ENCODE measurements at regions not wholly inside any gene's neighbourhood (a gene's known extent, or its start where the extent isn't known, plus 50 kb on each side); places are given as distances from the start of the nearest gene placed in this dataset.
"Not testable (repeated sequence)": the region's sequence is repeated elsewhere in the genome, so short reads cannot be mapped to it uniquely, and the experiment has no call there.

- DNase-seq (ENCODE audit: low read depth), result no peak
Observed at GRCh38 chr7:34332006-34332405, 326.0 kb upstream of the NPSR1 start.

- no peak for DNase-seq (ENCODE audit: low read depth)
Observed at GRCh38 chr7:34333184-34333583, 324.8 kb upstream of the NPSR1 start.

GRCh38 chr7:34333925-34334324 is 324.1 kb upstream of the NPSR1 start:
- DNase-seq (ENCODE audit: low read depth), result no peak

- DNase-seq (ENCODE audit: low read depth), result no peak
Observed at GRCh38 chr7:34337163-34337562, 320.9 kb upstream of the NPSR1 start.

- DNase-seq (ENCODE audit: low read depth), result no peak
Observed at GRCh38 chr7:34338961-34339526, 319.0 kb upstream of the NPSR1 start.

GRCh38 chr7:34341326-34341725 is 316.7 kb upstream of the NPSR1 start:
- no peak for DNase-seq (ENCODE audit: low read depth)

- DNase-seq (ENCODE audit: low read depth), result no peak
Observed at GRCh38 chr7:34342387-34342786, 315.6 kb upstream of the NPSR1 start.

GRCh38 chr7:34343667-34344066 is 314.4 kb upstream of the NPSR1 start:
- DNase-seq (ENCODE audit: low read depth), result no peak

- no peak for DNase-seq (ENCODE audit: low read depth)
Observed at GRCh38 chr7:34354011-34354410, 304.0 kb upstream of the NPSR1 start.

- DNase-seq (ENCODE audit: low read depth), result no peak
Observed at GRCh38 chr7:34354899-34355298, 303.1 kb upstream of the NPSR1 start.

GRCh38 chr7:34357068-34357467 is 300.9 kb upstream of the NPSR1 start:
- no peak for DNase-seq (ENCODE audit: low read depth)

- DNase-seq (ENCODE audit: low read depth), result no peak
Observed at GRCh38 chr7:34357946-34358345, 300.1 kb upstream of the NPSR1 start.

- not testable (repeated sequence) for DNase-seq (ENCODE audit: low read depth)
Observed at GRCh38 chr7:34358578-34358977, 299.4 kb upstream of the NPSR1 start.

GRCh38 chr7:34361663-34362250 is 296.3 kb upstream of the NPSR1 start:
- DNase-seq (ENCODE audit: low read depth), result no peak

- no peak for DNase-seq (ENCODE audit: low read depth)
Observed at GRCh38 chr7:34362621-34363020, 295.4 kb upstream of the NPSR1 start.

GRCh38 chr7:34364130-34364529 is 293.9 kb upstream of the NPSR1 start:
- DNase-seq (ENCODE audit: low read depth), result no peak

GRCh38 chr7:34365011-34365410 is 293.0 kb upstream of the NPSR1 start:
- DNase-seq (ENCODE audit: low read depth), result no peak

GRCh38 chr7:34365611-34366010 is 292.4 kb upstream of the NPSR1 start:
- DNase-seq (ENCODE audit: low read depth), result no peak

GRCh38 chr7:34371922-34372321 is 286.1 kb upstream of the NPSR1 start:
- DNase-seq (ENCODE audit: low read depth), result no peak

GRCh38 chr7:34373940-34374339 is 284.1 kb upstream of the NPSR1 start:
- no peak for DNase-seq (ENCODE audit: low read depth)

GRCh38 chr7:34382166-34382893 is 275.7 kb upstream of the NPSR1 start:
- DNase-seq (ENCODE audit: low read depth), result no peak

- no peak for DNase-seq (ENCODE audit: low read depth)
Observed at GRCh38 chr7:34385384-34385783, 272.6 kb upstream of the NPSR1 start.

GRCh38 chr7:34389332-34390078 is 268.5 kb upstream of the NPSR1 start:
- no peak for DNase-seq (ENCODE audit: low read depth)
